NK-92 treated with Interleukin-12 subunit alpha and Interleukin-12 subunit beta, amount 100 ng/mL, for 24 hours (cell line): ENCODE measurements at regions not wholly inside any gene's neighbourhood (a gene's known extent, or its start where the extent isn't known, plus 50 kb on each side); places are given as distances from the start of the nearest gene placed in this dataset.

ENCODE experiments used
- DNase-seq: peaks from one replicate; lab custom pipeline; 2025; lab: John Stamatoyannopoulos, UW

DNA sequence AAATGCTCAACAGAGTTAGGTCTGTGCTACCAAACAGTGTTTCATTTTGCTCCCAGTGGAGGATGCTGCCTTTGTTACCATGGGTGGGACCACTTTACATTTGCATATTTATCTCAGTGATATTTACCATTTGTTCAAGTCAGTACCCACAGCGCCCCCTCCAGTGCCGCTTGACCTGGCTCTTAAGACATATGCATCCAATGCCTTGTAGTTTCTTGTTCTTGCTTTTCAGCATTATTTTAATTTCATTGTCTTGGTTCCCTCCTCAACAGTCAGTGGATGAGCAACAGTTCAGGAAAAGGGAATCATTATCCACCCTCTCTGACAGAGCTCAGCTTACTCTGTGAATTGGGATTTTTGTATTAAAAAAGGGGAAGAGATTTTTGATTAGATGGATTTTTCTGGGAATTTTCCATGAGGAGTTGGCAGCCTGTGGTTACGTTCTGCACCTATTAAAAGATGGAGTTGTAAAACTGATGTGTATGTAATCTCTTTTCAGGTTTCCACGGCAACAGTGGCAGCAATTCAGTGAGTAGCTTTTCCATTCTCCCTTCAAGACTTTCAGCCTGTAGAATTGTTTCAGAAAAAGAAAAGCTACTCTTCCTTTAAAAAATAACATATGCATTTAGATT, 240.5 kb upstream of the DAAM1 start:
- no peak for DNase-seq

DNA sequence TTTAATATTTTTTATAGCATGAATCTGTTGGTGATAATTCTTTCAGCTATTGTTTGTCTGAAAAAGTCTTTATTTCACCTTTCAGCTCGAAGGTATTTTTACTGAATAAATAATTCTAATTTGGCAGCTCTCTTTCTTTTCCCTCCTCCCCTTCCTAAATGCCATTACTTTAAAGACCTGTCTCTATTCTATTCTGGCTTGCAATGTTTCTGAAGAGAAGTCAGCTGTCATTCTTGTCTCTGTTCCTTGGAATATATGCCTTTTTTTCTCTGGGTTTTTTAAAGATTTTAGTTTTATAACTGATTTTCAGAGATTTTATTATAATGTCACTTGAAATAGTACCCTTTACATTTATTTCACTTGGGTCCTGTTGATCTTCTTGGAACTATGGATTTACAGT, 237.9 kb upstream of the DAAM1 start:
- DNase-seq = no peak

DNA sequence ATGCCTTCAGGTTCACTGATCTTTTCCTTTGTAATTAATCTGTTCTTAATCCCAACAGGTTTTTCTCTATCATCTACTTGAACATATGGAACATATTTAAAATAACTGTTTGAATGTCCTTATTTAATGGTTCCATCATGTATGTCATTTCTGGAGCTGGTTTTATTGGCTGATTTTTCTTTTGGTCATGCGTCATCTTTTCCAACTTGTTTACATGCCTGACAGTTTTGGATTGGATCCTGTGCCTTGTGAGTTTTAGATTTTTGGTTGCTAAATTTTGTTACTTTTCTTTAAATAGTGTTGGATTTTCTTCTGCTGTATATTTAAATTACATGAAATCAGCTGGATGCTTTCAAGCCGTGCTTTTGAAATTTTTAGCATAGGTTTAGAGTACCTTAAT, 237.3 kb upstream of the DAAM1 start:
- DNase-seq = no peak

DNA sequence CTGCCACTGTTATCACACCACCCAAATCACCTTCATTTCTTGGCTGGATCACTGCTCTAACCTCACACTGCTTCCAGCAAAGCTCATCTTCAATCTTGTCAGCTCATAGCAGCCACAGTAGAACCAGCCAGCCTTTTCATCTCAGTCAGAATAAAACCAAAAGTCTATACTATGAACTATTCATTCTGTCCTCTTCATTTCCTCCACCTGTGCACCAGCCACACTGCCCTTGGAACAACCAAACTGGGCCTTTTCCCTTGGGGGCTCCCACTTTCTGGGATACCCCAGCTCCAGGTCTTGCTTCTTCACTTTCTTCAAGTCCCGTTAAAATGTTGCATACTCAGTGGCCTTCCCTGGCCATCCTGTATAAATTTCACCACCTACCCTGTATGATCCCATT, 234.4 kb upstream of the DAAM1 start:
- DNase-seq = no peak

DNA sequence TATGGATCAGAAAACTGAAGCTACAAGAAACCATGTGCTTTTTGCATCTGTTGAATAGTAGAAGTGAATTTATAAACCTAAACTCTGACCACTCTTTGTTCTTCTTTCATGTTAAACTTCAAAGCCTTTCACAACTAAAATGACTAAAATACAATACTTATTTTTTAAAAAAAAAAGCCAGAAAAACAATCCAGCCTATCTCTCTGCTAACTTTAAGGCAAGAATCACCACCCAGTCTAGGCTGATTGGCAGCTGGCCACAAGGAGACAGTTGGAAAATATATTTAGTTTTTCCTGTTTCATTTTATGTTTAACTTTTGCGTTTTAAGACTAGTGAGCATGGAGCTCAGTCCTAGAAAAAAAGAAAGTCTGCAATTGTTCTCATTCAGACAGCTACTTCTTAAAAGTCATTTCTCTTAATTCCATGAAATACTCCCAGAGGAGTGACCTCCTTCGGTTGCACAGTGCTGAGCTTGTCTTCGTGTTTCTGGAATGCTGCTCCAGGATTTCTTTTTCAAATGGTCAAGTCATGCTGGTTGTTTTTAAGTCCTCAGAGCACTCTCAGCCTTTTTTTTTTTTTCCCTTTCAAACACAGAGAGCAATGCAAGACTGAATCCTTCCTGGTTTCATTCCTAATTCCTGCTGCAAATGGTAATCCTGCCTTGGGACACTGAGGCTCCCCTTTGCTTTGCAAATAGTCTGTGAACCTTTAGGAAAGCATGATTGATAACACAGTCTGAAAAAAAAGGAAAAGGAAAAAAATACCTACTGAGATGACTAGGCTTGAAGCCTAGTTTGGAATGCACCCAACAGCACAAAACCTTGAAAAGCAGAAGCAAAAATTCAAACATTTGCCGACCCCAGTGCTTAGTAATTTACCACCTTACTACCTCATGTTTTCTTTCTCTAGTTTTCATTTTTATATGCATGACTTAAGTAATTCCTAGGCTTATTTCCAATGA, 233.3 kb upstream of the DAAM1 start:
- DNase-seq = no peak

DNA sequence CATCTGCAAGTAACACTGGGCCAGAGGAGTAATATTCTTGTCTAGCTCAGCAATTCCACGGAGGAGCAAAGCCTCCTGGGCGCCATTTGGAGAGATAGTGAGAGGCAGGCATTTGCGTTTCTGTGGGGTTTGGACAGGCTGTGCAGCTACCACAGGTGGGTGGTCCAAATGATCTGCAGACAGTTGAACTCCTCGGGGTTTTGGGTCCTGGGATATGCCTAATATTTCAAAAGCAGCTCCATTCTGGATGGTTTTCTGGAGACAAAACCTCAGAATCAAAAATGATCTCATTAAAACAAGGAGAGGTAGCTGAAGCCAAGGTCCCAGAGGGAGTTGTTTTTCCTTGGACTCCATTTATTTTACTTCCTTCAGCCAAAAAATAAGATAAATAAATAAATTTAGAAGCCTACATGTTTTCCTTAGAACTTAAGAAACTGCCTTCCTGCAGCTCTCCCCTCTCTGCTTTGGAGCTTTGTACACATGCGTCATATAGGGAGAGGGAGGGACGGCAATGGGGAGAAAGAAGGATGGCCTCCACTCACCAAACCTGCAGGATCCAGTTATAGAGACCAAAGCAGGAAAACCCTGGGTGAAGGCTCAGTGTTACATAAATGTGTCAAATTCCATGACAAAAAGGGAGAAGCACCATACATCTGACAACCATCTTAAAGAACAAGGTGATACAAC, 227.3 kb upstream of the DAAM1 start:
- no peak for DNase-seq

DNA sequence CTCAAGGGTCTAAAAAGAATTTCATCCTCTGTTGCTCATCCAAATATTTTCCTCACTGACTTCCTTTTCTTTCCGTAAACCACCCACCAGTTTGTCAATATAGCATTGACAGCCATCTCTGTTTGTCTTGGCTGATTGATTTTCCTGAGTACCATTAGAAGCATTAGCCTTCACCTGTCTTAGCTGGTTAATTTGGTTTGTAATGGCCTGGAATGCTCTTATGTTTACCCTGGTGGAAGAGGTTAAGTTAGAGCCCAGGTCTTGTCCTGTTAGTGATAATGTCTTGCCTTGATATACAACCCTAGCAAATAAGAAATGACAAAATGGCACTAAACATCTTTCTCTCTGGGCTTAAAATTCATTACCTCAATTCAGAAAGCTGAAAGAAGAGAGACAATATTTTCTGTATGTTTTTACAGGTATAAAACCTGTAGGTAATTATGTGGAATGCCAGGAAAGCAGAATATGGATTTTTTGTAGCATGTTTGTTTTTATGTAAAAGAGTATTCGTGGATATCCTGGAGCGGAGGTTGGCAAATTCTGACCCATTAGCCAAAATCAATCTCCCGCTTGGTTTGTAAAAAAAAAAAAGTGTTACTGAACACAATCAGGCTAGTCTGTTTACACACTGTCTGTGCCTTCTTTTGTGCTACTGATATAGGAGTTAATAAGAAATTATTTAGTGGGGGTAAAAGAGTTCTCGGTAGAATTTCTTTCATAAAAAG, 224.4 kb upstream of the DAAM1 start:
- no peak for DNase-seq

GRCh38 chr14:58964598-58964928, 223.9 kb upstream of the DAAM1 start:
- DNase-seq = no peak

DNA sequence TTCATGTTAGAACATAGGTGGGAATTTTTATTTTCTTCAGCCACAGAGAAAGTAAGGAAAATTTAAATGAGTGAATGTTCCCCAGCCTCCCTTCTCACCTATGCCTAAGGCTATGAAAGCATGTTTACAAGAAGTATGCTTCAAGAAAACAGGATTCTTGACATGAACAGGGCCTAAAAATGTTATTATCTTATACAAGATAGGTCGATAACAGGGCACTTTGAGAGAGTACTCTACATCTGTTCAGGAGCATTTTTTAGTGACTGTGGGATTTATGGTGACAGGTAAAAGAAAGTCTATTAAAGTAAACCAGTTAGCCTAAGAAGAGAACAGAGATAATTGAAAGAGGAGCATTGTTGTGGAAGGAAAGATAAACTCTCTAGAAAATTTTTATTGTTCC, 222.9 kb upstream of the DAAM1 start:
- no peak for DNase-seq

GRCh38 chr14:58966997-58967396, 221.5 kb upstream of the DAAM1 start:
- no peak for DNase-seq

GRCh38 chr14:58969951-58970751, 218.3 kb upstream of the DAAM1 start:
- DNase-seq = no peak

- no peak for DNase-seq
Measured at GRCh38 chr14:58972233-58973017, 216.0 kb upstream of the DAAM1 start.

DNA sequence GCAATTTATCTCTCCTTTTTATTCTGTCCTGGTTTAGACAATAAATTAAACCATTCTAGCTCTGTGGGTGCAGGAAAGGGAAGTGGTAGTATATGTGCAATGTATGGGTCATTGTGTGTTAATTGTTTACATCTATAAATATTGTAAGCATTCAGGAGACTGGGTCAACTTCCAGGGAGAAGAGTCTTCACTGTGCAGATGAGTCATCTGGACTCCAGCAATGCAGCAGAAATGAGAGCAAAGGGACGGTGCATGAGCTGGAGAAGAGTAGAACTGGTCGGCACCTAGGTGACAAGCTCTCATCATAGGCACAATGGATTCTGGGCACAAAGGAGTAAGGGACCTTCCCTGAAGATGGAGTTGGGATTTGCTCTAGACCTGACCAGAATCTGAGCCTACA, 211.1 kb upstream of the DAAM1 start:
- DNase-seq = no peak

DNA sequence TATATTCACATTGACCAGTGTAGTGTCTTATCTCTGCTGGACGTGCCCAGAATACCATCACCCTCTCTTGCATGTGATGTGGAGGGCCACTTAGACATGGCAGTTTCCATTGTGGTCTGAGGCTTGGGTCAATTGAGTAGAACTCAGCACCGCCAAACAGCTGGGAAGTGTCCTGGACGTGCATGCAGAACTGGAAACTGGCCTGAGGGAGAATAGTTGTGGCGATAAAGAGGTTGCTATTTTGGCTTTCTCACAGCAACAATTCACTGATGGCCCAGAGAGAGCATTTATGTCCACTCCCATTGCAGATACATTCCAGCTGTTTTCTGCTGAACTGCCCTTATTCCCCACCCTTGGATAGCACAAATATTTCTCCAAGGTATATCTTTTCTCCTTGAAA, 210.1 kb upstream of the DAAM1 start:
- no peak for DNase-seq

- DNase-seq = no peak
Measured at GRCh38 chr14:58979325-58979724, 209.1 kb upstream of the DAAM1 start.

DNA sequence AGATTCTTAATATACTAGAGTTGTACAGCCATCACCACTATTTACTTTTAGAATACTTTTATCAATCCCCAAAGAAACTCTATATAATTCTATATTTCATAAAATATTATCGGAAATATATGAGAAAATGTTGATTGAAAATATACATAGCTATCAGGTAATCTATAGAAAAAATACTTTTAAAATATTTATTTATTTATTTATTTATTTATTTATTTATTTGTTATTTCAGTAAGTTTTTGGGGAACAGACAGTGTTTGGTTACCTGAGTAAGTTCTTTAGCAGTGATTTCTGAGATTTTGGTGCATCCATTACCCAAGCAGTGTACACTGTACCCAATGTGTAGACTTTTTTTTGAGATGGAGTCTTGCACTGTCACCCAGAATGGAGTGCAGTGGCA, 206.6 kb upstream of the DAAM1 start:
- DNase-seq = no peak

- DNase-seq = no peak
Measured at GRCh38 chr14:58985786-58986185, 202.7 kb upstream of the DAAM1 start.

DNA sequence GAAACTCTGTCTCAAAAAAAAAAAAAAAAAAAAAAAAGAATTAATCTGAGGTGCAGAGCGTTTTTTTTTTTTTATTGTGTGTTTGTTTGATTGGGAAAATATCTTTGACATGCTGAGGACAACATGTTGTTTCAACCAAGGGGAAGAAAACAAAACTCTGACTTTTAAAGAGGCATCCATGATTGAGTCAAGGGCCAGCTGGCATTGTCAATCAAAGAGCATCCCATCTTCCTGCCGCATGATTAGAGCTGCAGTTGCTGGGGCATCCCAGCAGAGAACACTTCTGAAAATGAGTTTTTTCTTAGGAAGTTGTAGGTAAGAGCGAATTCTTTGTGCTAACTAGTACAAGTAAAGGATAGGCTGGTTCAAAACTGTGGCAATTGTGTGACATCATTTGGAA, 200.9 kb upstream of the DAAM1 start:
- no peak for DNase-seq

DNA sequence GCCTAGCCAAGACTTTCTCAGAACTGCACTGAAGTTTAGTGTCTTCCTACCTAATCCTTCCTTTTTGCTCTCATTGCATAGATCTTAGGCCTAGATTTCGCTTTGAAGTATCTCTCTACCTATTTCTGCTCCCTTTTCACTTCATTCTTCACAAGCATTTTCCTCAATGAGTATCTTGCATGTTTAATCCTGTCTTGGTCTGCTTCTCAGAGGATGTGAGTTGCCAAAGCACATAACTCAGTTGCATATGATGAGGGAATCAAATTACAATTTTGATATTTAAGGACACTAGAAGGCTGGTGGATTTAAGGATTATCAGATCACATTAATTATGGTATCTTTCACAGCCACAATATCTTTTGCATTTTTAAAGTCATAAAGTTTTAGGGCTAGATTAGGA, 195.5 kb upstream of the DAAM1 start:
- DNase-seq = no peak

DNA sequence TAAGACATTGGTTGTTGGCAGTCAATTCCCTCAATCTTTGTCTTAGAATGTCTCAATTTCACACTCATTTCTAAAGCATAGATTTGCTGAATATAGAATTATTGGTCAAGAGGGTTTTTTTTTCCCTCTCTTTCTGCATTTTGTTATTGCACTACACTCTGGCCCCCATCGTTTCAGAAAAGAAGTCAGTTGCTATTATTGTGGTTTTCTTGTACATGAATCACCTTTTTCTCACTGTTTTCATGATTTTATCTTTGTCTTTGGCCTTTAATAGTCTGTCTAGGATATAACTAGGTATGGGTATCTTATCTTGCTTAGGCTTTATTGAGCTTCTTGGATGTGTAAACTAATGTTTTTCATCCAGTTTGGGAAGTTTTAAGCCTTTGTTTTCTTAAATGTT, 194.3 kb upstream of the DAAM1 start:
- DNase-seq = no peak

- no peak for DNase-seq
Measured at GRCh38 chr14:59004012-59004411, 184.5 kb upstream of the DAAM1 start.
